HG03039 (cell line): ENCODE measurements at regions not wholly inside any gene's neighbourhood (a gene's known extent, or its start where the extent isn't known, plus 50 kb on each side); places are given as distances from the start of the nearest gene placed in this dataset.
"Not testable (repeated sequence)": the region's sequence is repeated elsewhere in the genome, so short reads cannot be mapped to it uniquely, and the experiment has no call there.

Experiments used
- ATAC-seq: cut with Tn5 transposase; IDR thresholded peaks from one replicate; pipeline ENCODE4 v1.9.1; 2021; ENCODE audit warnings: mild to moderate bottlenecking, moderate library complexity; ENCODE audit not compliant: unreplicated experiment

GRCh38 chr2:56510610-56511009, 326.8 kb downstream of the CCDC85A start:
- no peak for ATAC-seq

GRCh38 chr2:56515399-56515798, 331.6 kb downstream of the CCDC85A start:
- ATAC-seq, result no peak

GRCh38 chr2:56519806-56520205, 336.0 kb downstream of the CCDC85A start:
- ATAC-seq, result no peak

- ATAC-seq, result no peak
Measured at GRCh38 chr2:56522605-56523089, 338.9 kb downstream of the CCDC85A start.

- ATAC-seq, result no peak
Measured at GRCh38 chr2:56523816-56524215, 340.0 kb downstream of the CCDC85A start.

GRCh38 chr2:56531668-56532420, 348.1 kb downstream of the CCDC85A start:
- ATAC-seq, result no peak

- no peak for ATAC-seq
Measured at GRCh38 chr2:56534321-56534720, 350.5 kb downstream of the CCDC85A start.

- no peak for ATAC-seq
Measured at GRCh38 chr2:56537756-56538155, 354.0 kb downstream of the CCDC85A start.

GRCh38 chr2:56539618-56540017, 355.8 kb downstream of the CCDC85A start:
- ATAC-seq, result no peak

GRCh38 chr2:56540467-56540866, 356.7 kb downstream of the CCDC85A start:
- no peak for ATAC-seq

- no peak for ATAC-seq
Measured at GRCh38 chr2:56540916-56541315, 357.1 kb downstream of the CCDC85A start.

- no peak for ATAC-seq
Measured at GRCh38 chr2:56542213-56542612, 358.4 kb downstream of the CCDC85A start.

GRCh38 chr2:56565143-56565542, 381.4 kb downstream of the CCDC85A start:
- ATAC-seq, result no peak

GRCh38 chr2:56571074-56571473, 387.3 kb downstream of the CCDC85A start:
- ATAC-seq, result no peak

GRCh38 chr2:56576001-56576400, 392.2 kb downstream of the CCDC85A start:
- no peak for ATAC-seq

GRCh38 chr2:56580242-56580641, 396.5 kb downstream of the CCDC85A start:
- no peak for ATAC-seq

GRCh38 chr2:56582570-56582969, 398.8 kb downstream of the CCDC85A start:
- ATAC-seq, result no peak

GRCh38 chr2:56583796-56584315, 400.1 kb downstream of the CCDC85A start:
- ATAC-seq, result no peak

- no peak for ATAC-seq
Measured at GRCh38 chr2:56587456-56587855, 403.7 kb downstream of the CCDC85A start.

- no peak for ATAC-seq
Measured at GRCh38 chr2:56589194-56589593, 405.4 kb downstream of the CCDC85A start.

- ATAC-seq, result no peak
Measured at GRCh38 chr2:56589835-56590234, 406.0 kb downstream of the CCDC85A start.

GRCh38 chr2:56590611-56591010, 406.8 kb downstream of the CCDC85A start:
- ATAC-seq, result no peak

GRCh38 chr2:56606086-56606485, 422.3 kb downstream of the CCDC85A start:
- not testable (repeated sequence) for ATAC-seq
